GM12873 (cell line): ENCODE measurements at regions not wholly inside any gene's neighbourhood (a gene's known extent, or its start where the extent isn't known, plus 50 kb on each side); places are given as distances from the start of the nearest gene placed in this dataset.

Source experiments
- CTCF ChIP-seq: IDR thresholded peaks from 2 replicates; pipeline ENCODE4 v1.5.1; 2012; ENCODE audit warnings: low read depth, mild to moderate bottlenecking, moderate library complexity, low read length, control low read depth; ENCODE audit not compliant: insufficient read depth; ENCODE audit errors: missing control alignments

- no peak for TF ChIP-seq CTCF
Measured at GRCh38 chr4:169851750-169852149, 94.0 kb upstream of the HPF1 start.

- no peak for TF ChIP-seq CTCF
Measured at GRCh38 chr4:169849456-169849855, 91.7 kb upstream of the HPF1 start.

GRCh38 chr4:169848018-169848417 lies 90.3 kb upstream of the HPF1 start:
- TF ChIP-seq CTCF = no peak

GRCh38 chr4:169847171-169847570 lies 89.4 kb upstream of the HPF1 start:
- no peak for TF ChIP-seq CTCF

GRCh38 chr4:169846396-169846795 lies 88.7 kb upstream of the HPF1 start:
- no peak for TF ChIP-seq CTCF

GRCh38 chr4:169841776-169842175 lies 84.0 kb upstream of the HPF1 start:
- no peak for TF ChIP-seq CTCF

GRCh38 chr4:169840554-169840953 lies 82.8 kb upstream of the HPF1 start:
- no peak for TF ChIP-seq CTCF
